AG08396 (cell line): ENCODE measurements at regions not wholly inside any gene's neighbourhood (a gene's known extent, or its start where the extent isn't known, plus 50 kb on each side); places are given as distances from the start of the nearest gene placed in this dataset.
"Not testable (repeated sequence)": the region's sequence is repeated elsewhere in the genome, so short reads cannot be mapped to it uniquely, and the experiment has no call there.

Source experiments
- DNase-seq: peaks from one replicate; pipeline ENCODE4 v3.0.0; 2012; ENCODE audit warnings: low spot score, mixed read lengths

GRCh38 chr3:190988102-190988501 is 125.6 kb upstream of the GMNC start:
- no peak for DNase-seq

GRCh38 chr3:190984502-190985244 is 122.2 kb upstream of the GMNC start:
- DNase-seq = no peak

GRCh38 chr3:190983875-190984274 is 121.4 kb upstream of the GMNC start:
- no peak for DNase-seq

GRCh38 chr3:190973771-190974170 is 111.3 kb upstream of the GMNC start:
- DNase-seq = no peak

GRCh38 chr3:190972840-190973270 is 110.4 kb upstream of the GMNC start:
- DNase-seq = no peak

GRCh38 chr3:190972196-190972595 is 109.7 kb upstream of the GMNC start:
- DNase-seq = no peak

GRCh38 chr3:190970560-190970959 is 108.1 kb upstream of the GMNC start:
- DNase-seq = no peak

- no peak for DNase-seq
These were observed 106.1 kb upstream of the GMNC start for GRCh38 chr3:190968616-190969015.

- not testable (repeated sequence) for DNase-seq
These were observed 102.4 kb upstream of the GMNC start for GRCh38 chr3:190964931-190965330.

GRCh38 chr3:190959077-190959476 is 96.6 kb upstream of the GMNC start:
- no peak for DNase-seq

- no peak for DNase-seq
These were observed 79.3 kb upstream of the GMNC start for GRCh38 chr3:190941694-190942260.

GRCh38 chr3:190934616-190935015 is 72.1 kb upstream of the GMNC start:
- not testable (repeated sequence) for DNase-seq

GRCh38 chr3:190926619-190927018 is 64.1 kb upstream of the GMNC start:
- DNase-seq = no peak

GRCh38 chr3:190912736-190913135 is 50.2 kb upstream of the GMNC start:
- DNase-seq = no peak
